WTC11 (cell line): ENCODE measurements at regions not wholly inside any gene's neighbourhood (a gene's known extent, or its start where the extent isn't known, plus 50 kb on each side); places are given as distances from the start of the nearest gene placed in this dataset.

ENCODE experiments used
- CTCF ChIP-seq: fragments of 200-600 bp; IDR thresholded peaks from 2 replicates; pipeline ENCODE4 v1.8.0; 2022; ENCODE audit warnings: antibody characterized with exemption
- E2F1 ChIP-seq: sonication (generic); formaldehyde crosslinking; IDR thresholded peaks from 2 replicates; pipeline ENCODE4 v1.8.0; 2022; ENCODE audit warnings: mild to moderate bottlenecking, missing genetic modification reagents
- FOXJ3 ChIP-seq: sonication (generic); formaldehyde crosslinking; IDR thresholded peaks from 2 replicates; pipeline ENCODE4 v1.9.0; 2021; ENCODE audit warnings: missing genetic modification reagents, mild to moderate bottlenecking, borderline replicate concordance
- FOXP4 ChIP-seq: sonication (generic); formaldehyde crosslinking; IDR thresholded peaks from 2 replicates; pipeline ENCODE4 v1.8.0; 2022; ENCODE audit warnings: mild to moderate bottlenecking, missing genetic modification reagents
- HMGXB4 ChIP-seq: sonication (generic); formaldehyde crosslinking; IDR thresholded peaks from 2 replicates; pipeline ENCODE4 v1.8.1; 2023; ENCODE audit warnings: mild to moderate bottlenecking, moderate library complexity, missing genetic modification reagents
- SP1 ChIP-seq: sonication (generic); formaldehyde crosslinking; conservative IDR thresholded peaks from 2 replicates; pipeline ENCODE4 v1.8.1; 2022; ENCODE audit warnings: missing genetic modification reagents

DNA sequence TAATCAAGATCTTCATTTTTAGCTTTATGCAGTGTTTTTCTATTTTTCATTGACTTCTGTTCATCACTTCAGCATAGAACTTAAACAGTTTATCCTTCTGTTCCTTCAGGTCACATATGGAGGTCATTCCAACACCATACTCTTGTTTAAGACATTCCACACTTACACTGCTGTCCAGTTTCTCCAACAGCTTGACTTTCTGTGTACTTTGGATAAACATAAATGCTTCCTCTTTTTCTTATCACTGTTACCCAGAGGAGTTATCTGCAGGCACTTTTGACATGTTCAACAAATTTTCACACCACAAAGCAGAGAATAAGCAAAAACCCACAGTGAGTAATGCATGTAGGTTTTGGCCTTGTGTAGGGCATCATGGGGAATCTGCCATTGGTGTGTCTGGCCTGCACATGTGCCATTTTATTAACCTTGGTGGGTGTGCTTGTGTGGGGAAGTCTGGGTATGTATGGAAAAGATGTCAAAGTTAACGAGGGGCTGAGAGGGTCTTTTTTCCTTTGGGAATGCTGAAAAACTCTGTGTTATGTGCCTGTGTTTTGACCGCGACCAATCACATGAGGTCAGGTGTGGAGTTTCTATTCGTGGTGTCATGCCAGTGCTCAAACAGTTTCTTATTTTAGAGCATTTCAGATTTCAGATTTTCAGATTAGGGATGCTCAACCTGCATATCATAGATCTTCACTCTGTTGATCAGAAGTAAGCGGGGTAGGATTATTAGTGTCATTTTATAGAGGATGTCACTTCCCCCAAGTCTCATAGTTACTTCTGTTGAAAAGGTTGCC is 53.9 kb upstream of the ACVR1 start:
- TF ChIP-seq FOXJ3 (CRISPR knock-in tag), result no peak
- TF ChIP-seq FOXP4 (CRISPR knock-in tag), result no peak
- no peak for TF ChIP-seq CTCF
- TF ChIP-seq E2F1 (CRISPR knock-in tag), result no peak
- no peak for TF ChIP-seq HMGXB4 (CRISPR knock-in tag)
- TF ChIP-seq SP1, result no peak
